ENCODE measurements at regions not wholly inside any gene's neighbourhood (a gene's known extent, or its start where the extent isn't known, plus 50 kb on each side); places are given as distances from the start of the nearest gene placed in this dataset.

DNA sequence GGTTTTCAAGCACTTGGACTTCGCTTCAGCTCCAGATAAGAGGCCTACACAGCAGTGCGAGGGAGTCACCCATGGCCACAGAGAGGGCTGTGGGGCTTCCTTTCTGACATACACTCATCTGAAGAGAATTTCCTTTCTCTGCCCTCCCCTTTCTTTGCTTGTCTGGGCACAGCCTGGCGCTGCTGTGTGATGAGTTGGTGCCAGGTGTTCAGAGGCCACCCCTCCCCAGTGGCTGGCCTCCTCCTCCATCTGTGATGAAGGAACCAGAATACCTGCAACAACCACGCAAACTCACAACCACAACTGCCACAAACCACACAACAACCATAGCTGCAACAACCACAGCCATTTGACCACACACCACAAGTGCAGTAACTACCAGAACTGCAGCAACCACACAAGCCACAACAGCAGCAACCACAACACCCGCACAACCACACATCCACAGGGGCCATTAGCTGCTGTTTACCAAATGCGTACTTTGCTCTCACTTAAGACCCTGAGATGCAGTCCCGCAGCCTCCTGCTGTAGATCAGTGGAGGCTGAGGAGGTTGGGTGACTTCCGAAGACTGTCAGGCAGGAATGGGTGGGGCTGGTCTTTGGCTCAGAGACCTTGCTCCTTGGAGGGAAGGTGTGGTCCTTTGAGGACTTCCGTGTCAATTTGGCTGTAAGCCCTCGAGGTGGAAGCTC, 71.1 kb downstream of the IER5 start:
- TF ChIP-seq, protein P1, sequence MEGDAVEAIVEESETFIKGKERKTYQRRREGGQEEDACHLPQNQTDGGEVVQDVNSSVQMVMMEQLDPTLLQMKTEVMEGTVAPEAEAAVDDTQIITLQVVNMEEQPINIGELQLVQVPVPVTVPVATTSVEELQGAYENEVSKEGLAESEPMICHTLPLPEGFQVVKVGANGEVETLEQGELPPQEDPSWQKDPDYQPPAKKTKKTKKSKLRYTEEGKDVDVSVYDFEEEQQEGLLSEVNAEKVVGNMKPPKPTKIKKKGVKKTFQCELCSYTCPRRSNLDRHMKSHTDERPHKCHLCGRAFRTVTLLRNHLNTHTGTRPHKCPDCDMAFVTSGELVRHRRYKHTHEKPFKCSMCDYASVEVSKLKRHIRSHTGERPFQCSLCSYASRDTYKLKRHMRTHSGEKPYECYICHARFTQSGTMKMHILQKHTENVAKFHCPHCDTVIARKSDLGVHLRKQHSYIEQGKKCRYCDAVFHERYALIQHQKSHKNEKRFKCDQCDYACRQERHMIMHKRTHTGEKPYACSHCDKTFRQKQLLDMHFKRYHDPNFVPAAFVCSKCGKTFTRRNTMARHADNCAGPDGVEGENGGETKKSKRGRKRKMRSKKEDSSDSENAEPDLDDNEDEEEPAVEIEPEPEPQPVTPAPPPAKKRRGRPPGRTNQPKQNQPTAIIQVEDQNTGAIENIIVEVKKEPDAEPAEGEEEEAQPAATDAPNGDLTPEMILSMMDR (optimal IDR thresholded peaks at IDR 0.05 in 1 of 3, IDR thresholded peaks at IDR 0.05 in 1 of 3, conservative IDR thresholded peaks at IDR 0.05 in 1 of 3; ENCODE audit: extremely low read depth in 1 of 3, insufficient read depth in 2 of 3, low read length in 3 of 3) = no peak
- no peak for TF ChIP-seq EZH2 (IDR thresholded peaks at IDR 0.05; ENCODE audit: low read length)
